AG04449 (cell line): ENCODE measurements at regions not wholly inside any gene's neighbourhood (a gene's known extent, or its start where the extent isn't known, plus 50 kb on each side); places are given as distances from the start of the nearest gene placed in this dataset.
"Not testable (repeated sequence)": the region's sequence is repeated elsewhere in the genome, so short reads cannot be mapped to it uniquely, and the experiment has no call there.

ENCODE experiments used
- CTCF ChIA-PET: fragments of 350-600 bp; formaldehyde crosslinking; extraction: SDS; loops from one replicate; lab custom pipeline; 2021; ENCODE audit warnings: antibody characterized with exemption; lab: Yijun Ruan, JAX
- POLR2A ChIA-PET: fragments of 400-600, 350-600 bp; formaldehyde crosslinking; extraction: SDS; loops from one replicate; lab custom pipeline; 2020; ENCODE audit warnings: antibody characterized with exemption, inconsistent platforms; lab: Yijun Ruan, JAX
- DNase-seq: peaks from one replicate; pipeline ENCODE4 v3.0.0-alpha.2; 2010; ENCODE audit warnings: low read depth, low spot score
- H3K4me3 ChIP-seq: 2 replicates; pipeline ENCODE4 v1.5.1; 2011; ENCODE audit warnings: low read depth, mild to moderate bottlenecking, control low read depth, low read length
- CTCF ChIP-seq: IDR thresholded peaks from one replicate; pipeline ENCODE4 v1.5.1; 2011; ENCODE audit warnings: mild to moderate bottlenecking, moderate library complexity, low read length, control low read depth, inconsistent platforms; ENCODE audit not compliant: insufficient read depth; ENCODE audit errors: missing control alignments

- no peak overlapping the region for H3K4me3 ChIP-seq
- DNase-seq: no peak
- POLR2A ChIA-PET: no interaction called here
- no peak for TF ChIP-seq CTCF
- CTCF ChIA-PET: interaction anchor here (0.8 kb wide), 1 partner anchor 31 kb away, joined by 3 read pairs; no protein-coding TSS in a partner anchor
These were observed 144.5 kb upstream of the SLC38A2 start for GRCh38 chr12:46516933-46517578.

GRCh38 chr12:46516238-46516932, 143.8 kb upstream of the SLC38A2 start:
- TF ChIP-seq CTCF: no peak
- DNase-seq: no peak
- no peak overlapping the region for H3K4me3 ChIP-seq
- ChIA-PET CTCF (interaction anchor here (0.8 kb wide), 1 partner anchor 32 kb away, joined by 3 read pairs; no protein-coding TSS in a partner anchor), POLR2A (no interaction called here)

- TF ChIP-seq CTCF: no peak
- ChIA-PET CTCF (interaction anchor here (0.8 kb wide), 1 partner anchor 33 kb away, joined by 3 read pairs; no protein-coding TSS in a partner anchor), POLR2A (no interaction called here)
- DNase-seq: no peak
- no peak overlapping the region for H3K4me3 ChIP-seq
These were observed 143.3 kb upstream of the SLC38A2 start for GRCh38 chr12:46515829-46516228.

GRCh38 chr12:46514886-46515285, 142.3 kb upstream of the SLC38A2 start:
- CTCF ChIA-PET: interaction anchor here (0.8 to 1.5 kb wide), 2 partner anchors 9 to 10 kb away, joined by 3 to 5 read pairs; no protein-coding TSS in a partner anchor
- no peak for DNase-seq
- no peak overlapping the region for H3K4me3 ChIP-seq
- POLR2A ChIA-PET: no interaction called here
- TF ChIP-seq CTCF: no peak

GRCh38 chr12:46510257-46510656, 137.7 kb upstream of the SLC38A2 start:
- CTCF ChIA-PET: interaction anchor here (0.9 kb wide), 1 partner anchor 11 kb away, joined by 3 read pairs; no protein-coding TSS in a partner anchor
- POLR2A ChIA-PET, H3K4me3 ChIP-seq, DNase-seq: not testable (repeated sequence)

GRCh38 chr12:46509135-46509534, 136.6 kb upstream of the SLC38A2 start:
- DNase-seq: no peak
- H3K4me3 ChIP-seq: no peak overlapping the region
- POLR2A ChIA-PET: no interaction called here
- CTCF ChIA-PET: interaction anchor here (1.0 kb wide), 2 partner anchors 11 to 15 kb away, joined by 4 read pairs; no protein-coding TSS in a partner anchor
- no peak for TF ChIP-seq CTCF
